NB4 (cell line): ENCODE measurements at regions not wholly inside any gene's neighbourhood (a gene's known extent, or its start where the extent isn't known, plus 50 kb on each side); places are given as distances from the start of the nearest gene placed in this dataset.

ENCODE experiments used
- DNase-seq: peaks from one replicate; pipeline ENCODE4 v3.0.0; 2010; ENCODE audit warnings: low read depth
- H3K4me3 ChIP-seq: one replicate; pipeline ENCODE4 v1.5.1; 2011; ENCODE audit warnings: mild to moderate bottlenecking, low read depth, low read length, moderate library complexity
- CTCF ChIP-seq: IDR thresholded peaks from one replicate; pipeline ENCODE4 v1.5.1; 2012; ENCODE audit warnings: low read depth, low read length
- MAX ChIP-seq: IDR thresholded peaks from 2 replicates; pipeline ENCODE4 v1.6.1; 2011; ENCODE audit warnings: low read depth, low read length
- MYC ChIP-seq: IDR thresholded peaks from 2 replicates; pipeline ENCODE4 v1.6.1; 2011; ENCODE audit warnings: low read depth, low read length
- POLR2A ChIP-seq: IDR thresholded peaks from 2 replicates; pipeline ENCODE4 v1.6.1; 2011; ENCODE audit warnings: mild to moderate bottlenecking; ENCODE audit not compliant: insufficient read length; ENCODE audit errors: extremely low read depth

- DNase-seq, result no peak
- TF ChIP-seq CTCF (no peak), POLR2A (no peak)
- no peak overlapping the region for H3K4me3 ChIP-seq
Measured at GRCh38 chr9:91101611-91102168, 260.0 kb downstream of the AUH start.

- no peak overlapping the region for H3K4me3 ChIP-seq
- DNase-seq, result no peak
- no peak for TF ChIP-seq MYC
- TF ChIP-seq CTCF, result no peak
- TF ChIP-seq POLR2A, result no peak
Measured at GRCh38 chr9:91102269-91102668, 259.4 kb downstream of the AUH start.

GRCh38 chr9:91103931-91104330, 257.8 kb downstream of the AUH start:
- no peak overlapping the region for H3K4me3 ChIP-seq
- no peak for DNase-seq
- TF ChIP-seq MAX, result no peak
- no peak for TF ChIP-seq CTCF
- TF ChIP-seq POLR2A, result no peak
- no peak for TF ChIP-seq MYC

GRCh38 chr9:91106415-91107081, 255.2 kb downstream of the AUH start:
- no peak for TF ChIP-seq POLR2A
- no peak for TF ChIP-seq MYC
- TF ChIP-seq CTCF, result no peak
- no peak for TF ChIP-seq MAX
- H3K4me3 ChIP-seq, result no peak overlapping the region

GRCh38 chr9:91111226-91111625, 250.5 kb downstream of the AUH start:
- H3K4me3 ChIP-seq, result no peak overlapping the region
- TF ChIP-seq MYC, result no peak
- TF ChIP-seq CTCF, result no peak
- TF ChIP-seq MAX, result no peak
- no peak for TF ChIP-seq POLR2A
- DNase-seq, result no peak

More at GRCh38 chr9:91106415-91107081, 255.2 kb downstream of the AUH start:
- no peak for DNase-seq

- TF ChIP-seq CTCF (no peak), MAX (no peak)
- DNase-seq, result no peak
- no peak overlapping the region for H3K4me3 ChIP-seq
Measured at GRCh38 chr9:91111876-91112275, 249.8 kb downstream of the AUH start.
